Type B pancreatic cell (in vitro differentiated cells): ENCODE measurements at regions not wholly inside any gene's neighbourhood (a gene's known extent, or its start where the extent isn't known, plus 50 kb on each side); places are given as distances from the start of the nearest gene placed in this dataset.

Source experiments
- DNase-seq: peaks from one replicate; pipeline ENCODE4 v3.0.0; 2021; ENCODE audit warnings: mixed read lengths; ENCODE audit not compliant: unreplicated experiment; ENCODE audit errors: extremely low spot score
- H3K27ac Mint-ChIP-seq: 2 replicates; pipeline ENCODE4 v1.8.0; 2021; ENCODE audit warnings: mild to moderate bottlenecking, mixed read lengths
- H3K27me3 Mint-ChIP-seq: 2 replicates; pipeline ENCODE4 v1.8.0; 2021; ENCODE audit warnings: mixed read lengths
- H3K36me3 Mint-ChIP-seq: 2 replicates; pipeline ENCODE4 v1.8.0; 2021; ENCODE audit warnings: mixed read lengths
- H3K4me1 Mint-ChIP-seq: one replicate; pipeline ENCODE4 v1.8.0; 2021; ENCODE audit warnings: mixed read lengths; ENCODE audit not compliant: unreplicated experiment
- H3K4me3 Mint-ChIP-seq: 2 replicates; pipeline ENCODE4 v1.8.0; 2021; ENCODE audit warnings: mild to moderate bottlenecking, mixed read lengths
- H3K9me3 Mint-ChIP-seq: 2 replicates; pipeline ENCODE4 v1.8.0; 2021; ENCODE audit warnings: mixed read lengths
- CTCF ChIP-seq: fragments of 200-600 bp; sonication (generic); conservative IDR thresholded peaks from 2 replicates; pipeline ENCODE4 v1.5.0; 2021; ENCODE audit warnings: antibody characterized with exemption, mild to moderate bottlenecking

- peaks cover 54% of the 10 kb centered on the region for H3K27me3 Mint-ChIP-seq
- H3K27ac Mint-ChIP-seq = no peak overlapping the region
- TF ChIP-seq CTCF = no peak
- no peaks in the 10 kb centered on the region for H3K9me3 Mint-ChIP-seq
- H3K4me1 Mint-ChIP-seq = no peaks in the 10 kb centered on the region
- DNase-seq = no peak
- H3K4me3 Mint-ChIP-seq = no peak overlapping the region
- H3K36me3 Mint-ChIP-seq = no peaks in the 10 kb centered on the region
Measured at GRCh38 chr10:123587110-123587509, 79.0 kb upstream of the GPR26 start.

GRCh38 chr10:123588386-123588914 is 77.7 kb upstream of the GPR26 start:
- no peak overlapping the region for H3K4me3 Mint-ChIP-seq
- TF ChIP-seq CTCF = no peak
- no peaks in the 10 kb centered on the region for H3K36me3 Mint-ChIP-seq
- H3K4me1 Mint-ChIP-seq = no peaks in the 10 kb centered on the region
- H3K9me3 Mint-ChIP-seq = no peaks in the 10 kb centered on the region
- DNase-seq = no peak
- H3K27me3 Mint-ChIP-seq = peaks cover 43% of the 10 kb centered on the region
- H3K27ac Mint-ChIP-seq = no peak overlapping the region

GRCh38 chr10:123595661-123596060 is 70.5 kb upstream of the GPR26 start:
- H3K27ac Mint-ChIP-seq = no peak overlapping the region
- H3K27me3 Mint-ChIP-seq = peaks cover 17% of the 10 kb centered on the region
- no peak for TF ChIP-seq CTCF
- H3K9me3 Mint-ChIP-seq = no peaks in the 10 kb centered on the region
- DNase-seq = no peak
- H3K36me3 Mint-ChIP-seq = no peaks in the 10 kb centered on the region
- H3K4me3 Mint-ChIP-seq = no peak overlapping the region
- H3K4me1 Mint-ChIP-seq = no peaks in the 10 kb centered on the region

- no peak overlapping the region for H3K4me3 Mint-ChIP-seq
- H3K27me3 Mint-ChIP-seq = peaks cover 24% of the 10 kb centered on the region
- no peak for DNase-seq
- H3K4me1 Mint-ChIP-seq = no peaks in the 10 kb centered on the region
- no peaks in the 10 kb centered on the region for H3K36me3 Mint-ChIP-seq
- no peaks in the 10 kb centered on the region for H3K9me3 Mint-ChIP-seq
- no peak overlapping the region for H3K27ac Mint-ChIP-seq
- no peak for TF ChIP-seq CTCF
Measured at GRCh38 chr10:123597676-123598075, 68.5 kb upstream of the GPR26 start.

GRCh38 chr10:123599366-123599849 is 66.7 kb upstream of the GPR26 start:
- TF ChIP-seq CTCF = no peak
- no peaks in the 10 kb centered on the region for H3K9me3 Mint-ChIP-seq
- H3K4me1 Mint-ChIP-seq = no peaks in the 10 kb centered on the region
- no peak for DNase-seq
- no peak overlapping the region for H3K4me3 Mint-ChIP-seq
- peaks cover 35% of the 10 kb centered on the region for H3K27me3 Mint-ChIP-seq
- no peaks in the 10 kb centered on the region for H3K36me3 Mint-ChIP-seq
- H3K27ac Mint-ChIP-seq = no peak overlapping the region

GRCh38 chr10:123600177-123600576 is 66.0 kb upstream of the GPR26 start:
- H3K27me3 Mint-ChIP-seq = peaks cover 37% of the 10 kb centered on the region
- TF ChIP-seq CTCF = no peak
- no peaks in the 10 kb centered on the region for H3K9me3 Mint-ChIP-seq
- H3K4me3 Mint-ChIP-seq = no peak overlapping the region
- no peaks in the 10 kb centered on the region for H3K36me3 Mint-ChIP-seq
- no peak overlapping the region for H3K27ac Mint-ChIP-seq
- no peaks in the 10 kb centered on the region for H3K4me1 Mint-ChIP-seq
- no peak for DNase-seq
